Smooth muscle cell (in vitro differentiated cells): ENCODE measurements at regions not wholly inside any gene's neighbourhood (a gene's known extent, or its start where the extent isn't known, plus 50 kb on each side); places are given as distances from the start of the nearest gene placed in this dataset.
"Not testable (repeated sequence)": the region's sequence is repeated elsewhere in the genome, so short reads cannot be mapped to it uniquely, and the experiment has no call there.

ENCODE experiments used
- DNase-seq: peaks from one replicate; lab custom pipeline; 2025; ENCODE audit not compliant: unreplicated experiment; lab: John Stamatoyannopoulos, UW
- H2AFZ ChIP-seq: fragments of 200-600 bp; sonication (generic); 2 replicates; pipeline ENCODE4 v1.6.0; 2016; ENCODE audit warnings: antibody characterized with exemption, low read depth, mild to moderate bottlenecking
- H3F3A ChIP-seq: fragments of 200-600 bp; sonication (generic); 2 replicates; pipeline ENCODE4 v1.6.0; 2017; ENCODE audit warnings: antibody characterized with exemption, low read depth
- H3K27ac ChIP-seq: fragments of 200-600 bp; sonication (generic); 2 replicates; pipeline ENCODE4 v1.5.1; 2016; ENCODE audit warnings: low read depth, mild to moderate bottlenecking
- H3K27me3 ChIP-seq: fragments of 200-600 bp; sonication (generic); 2 replicates; pipeline ENCODE4 v1.6.1; 2016; ENCODE audit warnings: low read depth, mild to moderate bottlenecking
- H3K36me3 ChIP-seq: fragments of 200-600 bp; sonication (generic); 2 replicates; pipeline ENCODE4 v1.5.1; 2016; ENCODE audit warnings: low read depth
- H3K4me1 ChIP-seq: fragments of 200-600 bp; sonication (generic); 2 replicates; pipeline ENCODE4 v1.5.1; 2016; ENCODE audit warnings: low read depth
- H3K4me2 ChIP-seq: fragments of 200-600 bp; sonication (generic); 2 replicates; pipeline ENCODE4 v1.6.0; 2016; ENCODE audit warnings: mild to moderate bottlenecking
- H3K4me3 ChIP-seq: fragments of 200-600 bp; sonication (generic); 2 replicates; pipeline ENCODE4 v1.5.1; 2016; ENCODE audit warnings: mild to moderate bottlenecking
- H3K79me2 ChIP-seq: fragments of 200-600 bp; sonication (generic); 2 replicates; pipeline ENCODE4 v1.6.0; 2016; ENCODE audit warnings: low read depth, mild to moderate bottlenecking
- H3K9ac ChIP-seq: fragments of 200-600 bp; sonication (generic); 2 replicates; pipeline ENCODE4 v1.6.0; 2016; ENCODE audit warnings: low read depth
- H3K9me3 ChIP-seq: fragments of 200-600 bp; sonication (generic); replicated peaks from 2 replicates; pipeline ENCODE4 v1.5.1; 2016; ENCODE audit warnings: low read depth
- H4K20me1 ChIP-seq: fragments of 200-600 bp; sonication (generic); 2 replicates; pipeline ENCODE4 v1.6.0; 2016; ENCODE audit warnings: low read depth
- CTCF ChIP-seq: fragments of 200-600 bp; sonication (generic); IDR thresholded peaks from 2 replicates; pipeline ENCODE4 v1.5.1; 2017; ENCODE audit warnings: borderline replicate concordance, mild to moderate bottlenecking, antibody characterized with exemption; ENCODE audit not compliant: insufficient read depth, poor library complexity, severe bottlenecking
- WGBS: methylation state at CpG from one replicate; pipeline ENCODE4 v1.1.7; 2016; ENCODE audit warnings: low lambda C conversion rate; 5-methylcytosine and 5-hydroxymethylcytosine counted together

- H3K27me3 ChIP-seq: no peaks in the 10 kb centered on the region
- no peak overlapping the region for H2AFZ ChIP-seq
- no peak overlapping the region for H3K4me2 ChIP-seq
- no peaks in the 10 kb centered on the region for H4K20me1 ChIP-seq
- DNase-seq: no peak
- H3K9me3 ChIP-seq: no peaks in the 10 kb centered on the region
- TF ChIP-seq CTCF: no peak
- H3K9ac ChIP-seq: no peak overlapping the region
- H3F3A ChIP-seq: no peaks in the 10 kb centered on the region
- no peaks in the 10 kb centered on the region for H3K79me2 ChIP-seq
- H3K27ac ChIP-seq: no peak overlapping the region
- H3K36me3 ChIP-seq: no peaks in the 10 kb centered on the region
- no peak overlapping the region for H3K4me3 ChIP-seq
- WGBS: 68% methylated on average over 8 of the region's 8 CpGs
- no peaks in the 10 kb centered on the region for H3K4me1 ChIP-seq
Measured at GRCh38 chr14:106087837-106088236, 561.5 kb downstream of the TMEM121 start.

- not testable (repeated sequence) for H2AFZ ChIP-seq, H4K20me1 ChIP-seq
Measured at GRCh38 chr14:106088860-106089259, 562.5 kb downstream of the TMEM121 start.

GRCh38 chr14:106094654-106095189 lies 568.3 kb downstream of the TMEM121 start:
- Histone ChIP-seq H3K4me3 (no peak overlapping the region), H3K9ac (no peak overlapping the region), H3K27me3 (no peaks in the 10 kb centered on the region), H3K4me1 (no peaks in the 10 kb centered on the region), H3F3A (no peaks in the 10 kb centered on the region), H3K36me3 (no peaks in the 10 kb centered on the region), H3K4me2 (no peak overlapping the region), H3K9me3 (no peaks in the 10 kb centered on the region), H4K20me1 (no peaks in the 10 kb centered on the region), H3K27ac (no peak overlapping the region), H3K79me2 (no peaks in the 10 kb centered on the region), H2AFZ (no peak overlapping the region)
- no peak for DNase-seq
- 20% methylated on average over 1 of the region's 11 CpGs for WGBS
- no peak for TF ChIP-seq CTCF

More at GRCh38 chr14:106088860-106089259, 562.5 kb downstream of the TMEM121 start:
- not testable (repeated sequence) for H3K4me1 ChIP-seq, H3K9me3 ChIP-seq, DNase-seq, H3K27ac ChIP-seq, H3K9ac ChIP-seq, H3K4me3 ChIP-seq, H3K4me2 ChIP-seq, H3K79me2 ChIP-seq, H3K36me3 ChIP-seq, H3F3A ChIP-seq, H3K27me3 ChIP-seq
- 74% methylated on average over 3 of the region's 3 CpGs for WGBS

GRCh38 chr14:106107703-106108102 lies 581.3 kb downstream of the TMEM121 start:
- DNase-seq: no peak
- no peak for TF ChIP-seq CTCF

More at GRCh38 chr14:106107703-106108102, 581.3 kb downstream of the TMEM121 start:
- Histone ChIP-seq H3K4me3 (no peak overlapping the region), H3K27ac (no peak overlapping the region), H3K79me2 (no peaks in the 10 kb centered on the region), H3K9ac (no peak overlapping the region), H3F3A (no peaks in the 10 kb centered on the region), H3K27me3 (no peaks in the 10 kb centered on the region), H3K36me3 (no peaks in the 10 kb centered on the region), H3K4me2 (no peak overlapping the region), H4K20me1 (no peaks in the 10 kb centered on the region), H3K9me3 (no peaks in the 10 kb centered on the region), H2AFZ (no peak overlapping the region), H3K4me1 (no peaks in the 10 kb centered on the region)
- 61% methylated on average over 7 of the region's 7 CpGs for WGBS
